ENCODE measurements at regions not wholly inside any gene's neighbourhood (a gene's known extent, or its start where the extent isn't known, plus 50 kb on each side); places are given as distances from the start of the nearest gene placed in this dataset.
"Not testable (repeated sequence)": the region's sequence is repeated elsewhere in the genome, so short reads cannot be mapped to it uniquely, and the experiment has no call there.

GRCh38 chr9:85331626-85332025 is 410.1 kb downstream of the AGTPBP1 start:
- WGBS, 2 donors = 59 to 85% methylated on average over 1 of the region's 1 CpG
- no peak overlapping the region for H3K4me3 ChIP-seq (ENCODE audit: low read depth, poor library complexity, severe bottlenecking)
- intact Hi-C loops (cut with DNase I; ENCODE audit: low total_unique reads) = no loop called here

GRCh38 chr9:85322592-85322991 is 419.2 kb downstream of the AGTPBP1 start:
- TF ChIP-seq POLR2A (IDR thresholded peaks at IDR 0.05) (no peak), CTCF (IDR thresholded peaks at IDR 0.05) (no peak)
- no peak for DNase-seq (ENCODE audit: low spot score in 2 of 2)
- no peak overlapping the region for H3K4me3 ChIP-seq (ENCODE audit: low read depth, poor library complexity, severe bottlenecking)
- 72 to 73% methylated on average over 4 of the region's 4 CpGs for WGBS, 2 donors
- intact Hi-C loops (cut with DNase I; ENCODE audit: low total_unique reads) = no loop called here

More at GRCh38 chr9:85331626-85332025, 410.1 kb downstream of the AGTPBP1 start:
- TF ChIP-seq CTCF (IDR thresholded peaks at IDR 0.05) = no peak
- no peak for TF ChIP-seq POLR2A (IDR thresholded peaks at IDR 0.05)
- no peak for DNase-seq (ENCODE audit: low spot score in 2 of 2)

GRCh38 chr9:85321561-85321960 is 420.2 kb downstream of the AGTPBP1 start:
- no peak for TF ChIP-seq POLR2A (IDR thresholded peaks at IDR 0.05)
- no peak for TF ChIP-seq CTCF (IDR thresholded peaks at IDR 0.05)
- no peak overlapping the region for H3K4me3 ChIP-seq (ENCODE audit: low read depth, poor library complexity, severe bottlenecking)
- no peak for DNase-seq (ENCODE audit: low spot score in 2 of 2)
- intact Hi-C loops (cut with DNase I; ENCODE audit: low total_unique reads) = no loop called here
- 88 to 91% methylated on average over 5 of the region's 5 CpGs for WGBS, 2 donors

GRCh38 chr9:85319936-85320656 is 421.7 kb downstream of the AGTPBP1 start:
- TF ChIP-seq CTCF (IDR thresholded peaks at IDR 0.05) = no peak
- no peak for TF ChIP-seq POLR2A (IDR thresholded peaks at IDR 0.05)
- intact Hi-C loops (cut with DNase I; ENCODE audit: low total_unique reads) = no loop called here
- H3K4me3 ChIP-seq (ENCODE audit: low read depth, poor library complexity, severe bottlenecking) = no peak overlapping the region
- WGBS, 2 donors = 89 to 93% methylated on average over 2 of the region's 2 CpGs
- DNase-seq (ENCODE audit: low spot score in 2 of 2) = no peak

GRCh38 chr9:85315535-85315934 is 426.2 kb downstream of the AGTPBP1 start:
- H3K4me3 ChIP-seq (ENCODE audit: low read depth, poor library complexity, severe bottlenecking); intact Hi-C loops (cut with DNase I; ENCODE audit: low total_unique reads); DNase-seq (ENCODE audit: low spot score in 2 of 2): not testable (repeated sequence)
- 94% methylated on average over 2 of the region's 2 CpGs for WGBS, 2 donors

- H3K4me3 ChIP-seq (ENCODE audit: low read depth, poor library complexity, severe bottlenecking) = no peak overlapping the region
- no peak for TF ChIP-seq CTCF (IDR thresholded peaks at IDR 0.05)
- TF ChIP-seq POLR2A (IDR thresholded peaks at IDR 0.05) = no peak
- DNase-seq (ENCODE audit: low spot score in 2 of 2) = no peak
- intact Hi-C loops (cut with DNase I; ENCODE audit: low total_unique reads) = no loop called here
These were observed 431.2 kb downstream of the AGTPBP1 start for GRCh38 chr9:85310573-85310972.
